Neural progenitor cell (in vitro differentiated cells): ENCODE measurements at regions not wholly inside any gene's neighbourhood (a gene's known extent, or its start where the extent isn't known, plus 50 kb on each side); places are given as distances from the start of the nearest gene placed in this dataset.

ENCODE experiments used
- DNase-seq: peaks from one replicate; pipeline ENCODE4 v3.0.0-alpha.2; 2016; ENCODE audit warnings: low spot score
- H2AFZ ChIP-seq: fragments of 200-600 bp; sonication (generic); replicated peaks from 2 replicates; pipeline ENCODE4 v1.6.1; 2016; ENCODE audit warnings: antibody characterized with exemption
- H3F3A ChIP-seq: fragments of 200-600 bp; sonication (generic); 2 replicates; pipeline ENCODE4 v1.6.1; 2016; ENCODE audit warnings: antibody characterized with exemption, low read depth
- H3K27ac ChIP-seq: fragments of 200-600 bp; sonication (generic); 2 replicates; pipeline ENCODE4 v1.5.1; 2016; ENCODE audit warnings: mild to moderate bottlenecking
- H3K27me3 ChIP-seq: fragments of 200-600 bp; sonication (generic); 2 replicates; pipeline ENCODE4 v1.6.1; 2016; ENCODE audit warnings: mild to moderate bottlenecking, moderate library complexity
- H3K36me3 ChIP-seq: fragments of 200-600 bp; sonication (generic); 2 replicates; pipeline ENCODE4 v1.5.1; 2016
- H3K4me1 ChIP-seq: fragments of 200-600 bp; sonication (generic); 2 replicates; pipeline ENCODE4 v1.6.1; 2016; ENCODE audit warnings: mixed run types
- H3K4me2 ChIP-seq: fragments of 200-600 bp; sonication (generic); 2 replicates; pipeline ENCODE4 v1.6.1; 2016
- H3K4me3 ChIP-seq: fragments of 200-600 bp; sonication (generic); 2 replicates; pipeline ENCODE4 v1.5.1; 2016
- H3K79me2 ChIP-seq: fragments of 200-600 bp; sonication (generic); 2 replicates; pipeline ENCODE4 v1.6.1; 2016; ENCODE audit warnings: low read depth
- H3K9ac ChIP-seq: fragments of 200-600 bp; sonication (generic); 2 replicates; pipeline ENCODE4 v1.6.1; 2016
- H3K9me3 ChIP-seq: fragments of 200-600 bp; sonication (generic); 2 replicates; pipeline ENCODE4 v1.5.1; 2016; ENCODE audit warnings: low read depth
- H4K20me1 ChIP-seq: fragments of 200-600 bp; sonication (generic); 2 replicates; pipeline ENCODE4 v1.6.1; 2016; ENCODE audit warnings: low read depth
- H3K27ac Mint-ChIP-seq: 3 replicates; pipeline ENCODE4 v1.8.0; 2021; ENCODE audit warnings: mixed read lengths
- H3K27me3 Mint-ChIP-seq: 2 replicates; pipeline ENCODE4 v1.8.0; 2022; ENCODE audit warnings: low read depth, mild to moderate bottlenecking, inconsistent platforms, moderate library complexity, mixed read lengths; ENCODE audit not compliant: insufficient read depth
- H3K36me3 Mint-ChIP-seq: 3 replicates; pipeline ENCODE4 v1.8.0; 2021; ENCODE audit warnings: mixed read lengths
- H3K4me1 Mint-ChIP-seq: 3 replicates; pipeline ENCODE4 v1.8.0; 2021; ENCODE audit warnings: mixed read lengths
- H3K4me3 Mint-ChIP-seq: 3 replicates; pipeline ENCODE4 v1.8.0; 2021; ENCODE audit warnings: mild to moderate bottlenecking, moderate library complexity, mixed read lengths
- H3K9me3 Mint-ChIP-seq: 3 replicates; pipeline ENCODE4 v1.8.0; 2020; ENCODE audit warnings: mixed read lengths
- CTCF ChIP-seq: fragments of 200-600 bp; sonication (generic); IDR thresholded peaks from 2 replicates; pipeline ENCODE4 v1.5.1; 2017; ENCODE audit warnings: antibody characterized with exemption, mild to moderate bottlenecking
- EZH2 ChIP-seq: fragments of 200-600 bp; sonication (generic); IDR thresholded peaks from 2 replicates; pipeline ENCODE4 v1.6.1; 2017; ENCODE audit warnings: antibody characterized with exemption, mild to moderate bottlenecking, moderate library complexity
- EZH2phosphoT487 ChIP-seq: fragments of 200-600 bp; sonication (generic); IDR thresholded peaks from 2 replicates; pipeline ENCODE4 v1.6.1; 2017; ENCODE audit warnings: antibody characterized with exemption

DNA sequence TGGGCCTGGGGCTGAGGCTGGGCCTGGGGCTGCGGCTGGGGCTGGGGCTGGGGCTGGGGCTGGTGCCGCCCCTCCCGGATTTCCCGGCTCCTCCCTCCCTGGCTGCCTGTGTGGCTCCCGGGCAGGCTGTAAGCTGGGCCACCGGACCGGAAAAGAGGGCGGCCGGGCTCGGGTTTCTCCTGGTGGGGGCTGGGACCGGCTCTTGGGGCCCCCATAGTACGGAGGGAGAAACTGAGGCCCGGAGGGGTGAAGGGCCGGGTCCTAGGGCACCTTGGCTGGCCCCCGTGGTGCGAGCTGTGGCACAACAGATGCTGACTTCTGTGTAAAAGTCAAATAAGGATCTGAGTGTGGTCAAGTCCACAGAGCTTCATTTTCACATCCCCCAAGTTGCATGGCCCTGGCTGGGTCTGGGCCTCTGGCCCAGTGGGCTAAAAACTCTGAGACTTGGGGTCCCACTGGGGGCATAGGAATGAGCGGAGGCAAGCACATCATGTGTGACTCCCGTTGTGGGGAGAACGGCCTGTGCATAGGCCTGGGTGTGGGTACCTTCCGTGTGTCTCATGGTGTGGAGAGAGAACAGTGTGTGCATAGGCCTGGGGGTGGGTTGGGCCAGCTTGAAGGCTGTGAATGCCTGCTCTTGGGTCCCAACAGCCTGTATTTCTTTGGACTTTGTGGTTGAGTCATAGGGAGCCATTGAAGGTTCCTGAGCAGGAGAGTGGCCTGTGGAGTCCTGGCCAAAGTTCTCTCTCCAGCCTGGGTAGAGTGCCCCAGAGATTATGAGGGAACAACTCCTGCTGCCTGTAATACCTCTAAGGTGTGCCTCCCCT, 123.9 kb upstream of the CIBAR2 start:
- peaks cover 41% of the 10 kb centered on the region for H3K4me1 Mint-ChIP-seq
- TF ChIP-seq EZH2phosphoT487, result no peak
- TF ChIP-seq CTCF, result no peak
- TF ChIP-seq EZH2, result no peak
- H3K27ac Mint-ChIP-seq, result peak overlapping the region; percentile 60

GRCh38 chr16:85236818-85237150, 124.5 kb upstream of the CIBAR2 start:
- peaks cover 8% of the 10 kb centered on the region for H3K27me3 Mint-ChIP-seq
- Histone ChIP-seq H3K4me2 (no peak overlapping the region), H3K79me2 (no peaks in the 10 kb centered on the region), H3K4me3 (no peak overlapping the region), H3K36me3 (no peaks in the 10 kb centered on the region), H2AFZ (no peak overlapping the region), H3K9me3 (no peaks in the 10 kb centered on the region), H3K27ac (no peak overlapping the region), H3F3A (peaks cover 24% of the 10 kb centered on the region), H3K9ac (no peak overlapping the region), H3K27me3 (no peaks in the 10 kb centered on the region), H3K4me1 (peaks cover 17% of the 10 kb centered on the region), H4K20me1 (peaks cover 7% of the 10 kb centered on the region)
- peaks cover 38% of the 10 kb centered on the region for H3K4me1 Mint-ChIP-seq
- H3K4me3 Mint-ChIP-seq, result peak overlapping the region; percentile 75
- DNase-seq, result no peak
- H3K36me3 Mint-ChIP-seq, result no peaks in the 10 kb centered on the region
- H3K9me3 Mint-ChIP-seq, result no peaks in the 10 kb centered on the region
- TF ChIP-seq EZH2, result no peak
- no peak for TF ChIP-seq EZH2phosphoT487
- no peak for TF ChIP-seq CTCF
- peak overlapping the region; percentile 60 for H3K27ac Mint-ChIP-seq

More for the DNA sequence above, 123.9 kb upstream of the CIBAR2 start:
- Histone ChIP-seq H2AFZ (no peak overlapping the region), H3K9ac (no peak overlapping the region), H3K36me3 (no peaks in the 10 kb centered on the region), H3K4me3 (peak overlapping the region; percentile 61), H3K79me2 (no peaks in the 10 kb centered on the region), H3F3A (peaks cover 24% of the 10 kb centered on the region), H3K4me2 (peak overlapping the region; percentile 94), H3K4me1 (peaks cover 17% of the 10 kb centered on the region), H3K27me3 (no peaks in the 10 kb centered on the region), H3K9me3 (no peaks in the 10 kb centered on the region), H4K20me1 (peaks cover 7% of the 10 kb centered on the region), H3K27ac (peak overlapping the region; percentile 25)
- Mint-ChIP-seq H3K36me3 (no peaks in the 10 kb centered on the region), H3K9me3 (peaks cover 1% of the 10 kb centered on the region), H3K4me3 (peak overlapping the region; percentile 75), H3K27me3 (peaks cover 11% of the 10 kb centered on the region)
- DNase-seq, result no peak

DNA sequence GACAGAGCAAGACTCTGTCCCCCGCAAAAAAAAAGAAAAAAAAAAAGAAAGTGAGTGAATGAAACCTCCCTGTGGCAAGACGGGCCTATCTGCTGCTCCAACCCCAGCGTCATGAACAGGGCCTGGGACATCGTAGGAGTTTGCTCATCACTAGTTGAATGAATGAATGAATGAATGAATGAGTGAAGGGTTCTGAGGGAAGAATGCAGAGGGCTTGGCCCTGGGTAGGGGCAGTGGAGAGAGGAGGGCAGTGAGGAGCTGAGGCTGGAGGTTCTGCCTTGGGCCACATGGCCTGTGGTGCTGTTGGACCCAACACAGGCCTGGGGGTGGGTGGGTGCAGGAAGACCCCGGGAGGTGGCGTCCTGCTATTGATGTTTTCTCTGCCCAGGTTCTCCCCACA, 125.5 kb upstream of the CIBAR2 start:
- peaks cover 3% of the 10 kb centered on the region for H3K27me3 Mint-ChIP-seq
- H3K36me3 Mint-ChIP-seq, result no peaks in the 10 kb centered on the region
- H3K9me3 Mint-ChIP-seq, result no peaks in the 10 kb centered on the region
- no peak overlapping the region for H2AFZ ChIP-seq
- peaks cover 39% of the 10 kb centered on the region for H3K4me1 Mint-ChIP-seq
- H3K4me1 ChIP-seq, result peaks cover 17% of the 10 kb centered on the region
- no peaks in the 10 kb centered on the region for H3K9me3 ChIP-seq
- peak overlapping the region; percentile 64 for H3K4me3 Mint-ChIP-seq
- DNase-seq, result no peak
- no peaks in the 10 kb centered on the region for H3K36me3 ChIP-seq
- H3K9ac ChIP-seq, result no peak overlapping the region
- no peak overlapping the region for H3K27ac ChIP-seq
- peak overlapping the region; percentile 48 for H3K4me2 ChIP-seq
- H3K27me3 ChIP-seq, result no peaks in the 10 kb centered on the region
- TF ChIP-seq CTCF (no peak), EZH2 (no peak), EZH2phosphoT487 (no peak)
- peak overlapping the region; percentile 94 for H3K27ac Mint-ChIP-seq
- H3F3A ChIP-seq, result peaks cover 24% of the 10 kb centered on the region
- no peaks in the 10 kb centered on the region for H3K79me2 ChIP-seq
- no peak overlapping the region for H3K4me3 ChIP-seq
- peaks cover 10% of the 10 kb centered on the region for H4K20me1 ChIP-seq
